ENCODE measurements at regions not wholly inside any gene's neighbourhood (a gene's known extent, or its start where the extent isn't known, plus 50 kb on each side); places are given as distances from the start of the nearest gene placed in this dataset.

GRCh38 chr15:25184356-25185155 is 229.8 kb downstream of the SNRPN start:
- no peak for TF ChIP-seq POLR2A (IDR thresholded peaks at IDR 0.05; ENCODE audit: low read depth, low read length)
- no peak for TF ChIP-seq TAF1 (IDR thresholded peaks at IDR 0.05; ENCODE audit: borderline replicate concordance, low read depth, low read length)
- TF ChIP-seq POLR2AphosphoS5 (IDR thresholded peaks at IDR 0.05; ENCODE audit: low read depth, low read length): no peak
